GM21381 (cell line): ENCODE measurements at regions not wholly inside any gene's neighbourhood (a gene's known extent, or its start where the extent isn't known, plus 50 kb on each side); places are given as distances from the start of the nearest gene placed in this dataset.
"Not testable (repeated sequence)": the region's sequence is repeated elsewhere in the genome, so short reads cannot be mapped to it uniquely, and the experiment has no call there.

Source experiments
- ATAC-seq: cut with Tn5 transposase; IDR thresholded peaks from one replicate; pipeline ENCODE4 v1.9.1; 2021; ENCODE audit warnings: mild to moderate bottlenecking, moderate library complexity; ENCODE audit not compliant: unreplicated experiment

- not testable (repeated sequence) for ATAC-seq
These were observed 321.8 kb upstream of the SGCG start for GRCh38 chr13:22858980-22859379.

- ATAC-seq, result not testable (repeated sequence)
These were observed 321.4 kb upstream of the SGCG start for GRCh38 chr13:22859411-22859810.

- ATAC-seq, result no peak
These were observed 318.8 kb upstream of the SGCG start for GRCh38 chr13:22861958-22862466.

- ATAC-seq, result no peak
These were observed 318.3 kb upstream of the SGCG start for GRCh38 chr13:22862478-22862877.

GRCh38 chr13:22866221-22866620, 314.6 kb upstream of the SGCG start:
- ATAC-seq, result no peak

GRCh38 chr13:22871231-22871630, 309.5 kb upstream of the SGCG start:
- no peak for ATAC-seq

- ATAC-seq, result no peak
These were observed 305.9 kb upstream of the SGCG start for GRCh38 chr13:22874839-22875238.

- ATAC-seq, result no peak
These were observed 303.4 kb upstream of the SGCG start for GRCh38 chr13:22877421-22877820.

- no peak for ATAC-seq
These were observed 299.7 kb upstream of the SGCG start for GRCh38 chr13:22880741-22881720.

GRCh38 chr13:22881721-22882608, 298.8 kb upstream of the SGCG start:
- not testable (repeated sequence) for ATAC-seq

GRCh38 chr13:22883262-22883840, 297.4 kb upstream of the SGCG start:
- ATAC-seq, result no peak

GRCh38 chr13:22883956-22884355, 296.8 kb upstream of the SGCG start:
- no peak for ATAC-seq

- ATAC-seq, result not testable (repeated sequence)
These were observed 294.7 kb upstream of the SGCG start for GRCh38 chr13:22886061-22886460.

- ATAC-seq, result not testable (repeated sequence)
These were observed 291.4 kb upstream of the SGCG start for GRCh38 chr13:22889376-22889775.

GRCh38 chr13:22893204-22893603, 287.6 kb upstream of the SGCG start:
- ATAC-seq, result no peak

- ATAC-seq, result no peak
These were observed 287.0 kb upstream of the SGCG start for GRCh38 chr13:22893777-22894176.

GRCh38 chr13:22897571-22898314, 283.0 kb upstream of the SGCG start:
- ATAC-seq, result no peak

GRCh38 chr13:22900416-22900951, 280.3 kb upstream of the SGCG start:
- ATAC-seq, result not testable (repeated sequence)

- no peak for ATAC-seq
These were observed 277.5 kb upstream of the SGCG start for GRCh38 chr13:22903301-22903700.

- no peak for ATAC-seq
These were observed 276.9 kb upstream of the SGCG start for GRCh38 chr13:22903925-22904324.
